ENCODE measurements at regions not wholly inside any gene's neighbourhood (a gene's known extent, or its start where the extent isn't known, plus 50 kb on each side); places are given as distances from the start of the nearest gene placed in this dataset.

- TF ChIP-seq, protein P1, sequence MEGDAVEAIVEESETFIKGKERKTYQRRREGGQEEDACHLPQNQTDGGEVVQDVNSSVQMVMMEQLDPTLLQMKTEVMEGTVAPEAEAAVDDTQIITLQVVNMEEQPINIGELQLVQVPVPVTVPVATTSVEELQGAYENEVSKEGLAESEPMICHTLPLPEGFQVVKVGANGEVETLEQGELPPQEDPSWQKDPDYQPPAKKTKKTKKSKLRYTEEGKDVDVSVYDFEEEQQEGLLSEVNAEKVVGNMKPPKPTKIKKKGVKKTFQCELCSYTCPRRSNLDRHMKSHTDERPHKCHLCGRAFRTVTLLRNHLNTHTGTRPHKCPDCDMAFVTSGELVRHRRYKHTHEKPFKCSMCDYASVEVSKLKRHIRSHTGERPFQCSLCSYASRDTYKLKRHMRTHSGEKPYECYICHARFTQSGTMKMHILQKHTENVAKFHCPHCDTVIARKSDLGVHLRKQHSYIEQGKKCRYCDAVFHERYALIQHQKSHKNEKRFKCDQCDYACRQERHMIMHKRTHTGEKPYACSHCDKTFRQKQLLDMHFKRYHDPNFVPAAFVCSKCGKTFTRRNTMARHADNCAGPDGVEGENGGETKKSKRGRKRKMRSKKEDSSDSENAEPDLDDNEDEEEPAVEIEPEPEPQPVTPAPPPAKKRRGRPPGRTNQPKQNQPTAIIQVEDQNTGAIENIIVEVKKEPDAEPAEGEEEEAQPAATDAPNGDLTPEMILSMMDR (IDR thresholded peaks at IDR 0.05; ENCODE audit: poor library complexity) = no peak
- no peak for TF ChIP-seq EZH2 (IDR thresholded peaks at IDR 0.05; ENCODE audit: borderline replicate concordance)
Measured at GRCh38 chr17:36786867-36787266, 150.4 kb upstream of the LHX1 start.

Data from hepatocyte (in vitro differentiated cells).